ENCODE measurements at regions not wholly inside any gene's neighbourhood (a gene's known extent, or its start where the extent isn't known, plus 50 kb on each side); places are given as distances from the start of the nearest gene placed in this dataset.

GRCh38 chr12:98437166-98437565 is 78.2 kb upstream of the TMPO start:
- TF ChIP-seq CTCF (IDR thresholded peaks at IDR 0.05; ENCODE audit: extremely low read depth, insufficient read depth, missing control alignments): no peak
- DNase-seq (ENCODE audit: low spot score): no peak
- in situ Hi-C loops (cut with MboI; ENCODE audit: low pct_unique_long_range_greater_than_20kb, low sequenced_read_pairs, unreplicated experiment): no loop called here

- no peak for TF ChIP-seq CTCF (IDR thresholded peaks at IDR 0.05; ENCODE audit: extremely low read depth, insufficient read depth, missing control alignments)
- DNase-seq (ENCODE audit: low spot score): no peak
- in situ Hi-C loops (cut with MboI; ENCODE audit: low pct_unique_long_range_greater_than_20kb, low sequenced_read_pairs, unreplicated experiment): no loop called here
Observed at GRCh38 chr12:98437806-98438595, 77.4 kb upstream of the TMPO start.

GRCh38 chr12:98438656-98439230 is 76.6 kb upstream of the TMPO start:
- DNase-seq (ENCODE audit: low spot score): no peak
- in situ Hi-C loops (cut with MboI; ENCODE audit: low pct_unique_long_range_greater_than_20kb, low sequenced_read_pairs, unreplicated experiment): no loop called here
- no peak for TF ChIP-seq CTCF (IDR thresholded peaks at IDR 0.05; ENCODE audit: extremely low read depth, insufficient read depth, missing control alignments)

GRCh38 chr12:98439471-98439951 is 75.9 kb upstream of the TMPO start:
- no peak for TF ChIP-seq CTCF (IDR thresholded peaks at IDR 0.05; ENCODE audit: extremely low read depth, insufficient read depth, missing control alignments)
- no peak for DNase-seq (ENCODE audit: low spot score)
- in situ Hi-C loops (cut with MboI; ENCODE audit: low pct_unique_long_range_greater_than_20kb, low sequenced_read_pairs, unreplicated experiment): no loop called here

GRCh38 chr12:98439981-98440581 is 75.3 kb upstream of the TMPO start:
- DNase-seq (ENCODE audit: low spot score): no peak
- TF ChIP-seq CTCF (IDR thresholded peaks at IDR 0.05; ENCODE audit: extremely low read depth, insufficient read depth, missing control alignments): no peak
- in situ Hi-C loops (cut with MboI; ENCODE audit: low pct_unique_long_range_greater_than_20kb, low sequenced_read_pairs, unreplicated experiment): no loop called here

DNA sequence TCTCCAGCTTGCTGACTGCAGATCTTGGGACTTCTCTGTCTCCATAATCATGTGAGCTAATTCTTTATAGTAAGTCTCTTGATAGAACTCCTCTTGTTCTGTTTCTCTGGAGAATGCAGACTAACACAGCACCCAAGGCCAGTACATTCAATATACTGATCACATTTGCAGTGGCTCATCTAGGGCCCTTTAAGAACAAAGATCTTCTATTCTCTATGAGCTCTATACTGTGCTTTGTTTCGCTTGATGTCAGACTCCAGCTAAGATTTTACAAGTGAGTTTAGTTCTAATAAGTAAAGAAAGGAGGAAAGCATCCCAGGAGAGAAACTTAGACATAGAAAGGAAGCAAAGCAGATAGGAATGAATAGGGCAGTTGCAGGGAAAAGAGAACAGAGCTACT is 69.3 kb upstream of the TMPO start:
- no peak for DNase-seq (ENCODE audit: low spot score)
- no peak for TF ChIP-seq CTCF (IDR thresholded peaks at IDR 0.05; ENCODE audit: extremely low read depth, insufficient read depth, missing control alignments)
- in situ Hi-C loops (cut with MboI; ENCODE audit: low pct_unique_long_range_greater_than_20kb, low sequenced_read_pairs, unreplicated experiment): no loop called here

Measured in GM13977 (cell line).